ENCODE measurements at regions not wholly inside any gene's neighbourhood (a gene's known extent, or its start where the extent isn't known, plus 50 kb on each side); places are given as distances from the start of the nearest gene placed in this dataset.
"Not testable (repeated sequence)": the region's sequence is repeated elsewhere in the genome, so short reads cannot be mapped to it uniquely, and the experiment has no call there.

DNA sequence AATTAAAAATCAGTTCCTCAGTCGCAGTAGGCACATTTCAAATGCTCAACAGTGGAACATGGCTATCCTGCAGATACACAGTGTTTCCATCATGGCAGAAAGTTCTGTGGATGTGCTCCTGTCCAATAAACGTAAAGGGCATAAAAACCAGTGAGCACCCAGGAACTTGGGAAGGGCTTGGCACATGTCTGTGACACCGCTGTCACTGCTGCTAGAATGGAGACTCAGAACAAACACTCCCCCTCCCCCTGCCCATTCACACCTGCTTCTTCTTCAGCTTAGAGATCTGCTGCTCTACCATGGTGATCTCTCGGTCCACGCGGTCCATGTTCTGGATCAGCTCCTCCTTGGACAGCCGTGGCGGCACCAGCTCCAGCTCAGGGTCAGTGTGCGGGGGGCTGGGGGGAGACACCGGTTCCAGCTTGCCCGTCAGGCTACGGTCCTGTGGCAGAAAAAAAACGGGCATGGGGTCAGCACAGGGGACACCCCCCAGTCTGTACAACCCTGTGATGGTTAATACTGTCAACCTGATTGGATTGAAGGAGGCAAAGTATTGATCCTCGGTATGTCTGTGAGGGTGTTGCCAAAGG lies 94.6 kb downstream of the NCOR2 start:
- DNase-seq = no peak

- DNase-seq = no peak
Observed at GRCh38 chr12:124471828-124472227, 95.6 kb downstream of the NCOR2 start.

DNA sequence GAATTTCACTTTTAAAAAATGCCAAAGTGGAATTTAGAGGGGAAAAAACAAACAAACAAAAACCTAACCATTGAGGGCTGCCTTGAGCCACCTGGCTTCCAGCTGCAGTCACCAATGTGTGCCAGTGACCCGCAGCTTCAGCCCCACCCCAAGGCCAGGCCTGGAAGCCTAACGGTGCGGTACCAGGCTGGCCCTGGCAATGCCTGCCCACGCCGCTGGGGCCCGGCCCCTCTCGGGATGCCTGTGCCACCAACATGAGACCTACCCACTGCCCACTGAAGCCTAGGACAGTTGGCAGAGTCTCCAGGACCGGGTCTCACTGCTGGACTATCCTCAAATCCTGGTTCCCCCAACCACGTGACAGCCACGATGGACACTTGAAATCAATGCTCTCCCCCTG lies 96.6 kb downstream of the NCOR2 start:
- no peak for DNase-seq

DNA sequence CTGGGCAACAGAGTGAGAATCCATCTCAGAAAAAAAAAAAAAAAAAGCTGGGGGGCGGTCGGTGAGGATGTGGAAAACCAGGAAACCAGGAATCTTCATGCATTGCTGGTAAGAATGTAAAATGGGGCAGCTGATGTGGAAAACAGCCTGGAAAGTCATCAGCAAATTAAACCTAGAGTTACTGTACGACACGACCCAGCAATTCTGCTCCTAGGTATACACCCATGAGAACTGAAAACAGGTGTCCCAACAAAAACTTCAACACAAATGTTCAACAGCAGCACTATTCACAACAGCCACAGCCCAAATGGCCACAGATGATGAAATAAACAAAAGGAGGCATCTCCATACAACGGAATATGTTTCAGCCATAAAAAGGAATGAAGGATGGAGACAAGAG lies 97.3 kb downstream of the NCOR2 start:
- DNase-seq = no peak

DNA sequence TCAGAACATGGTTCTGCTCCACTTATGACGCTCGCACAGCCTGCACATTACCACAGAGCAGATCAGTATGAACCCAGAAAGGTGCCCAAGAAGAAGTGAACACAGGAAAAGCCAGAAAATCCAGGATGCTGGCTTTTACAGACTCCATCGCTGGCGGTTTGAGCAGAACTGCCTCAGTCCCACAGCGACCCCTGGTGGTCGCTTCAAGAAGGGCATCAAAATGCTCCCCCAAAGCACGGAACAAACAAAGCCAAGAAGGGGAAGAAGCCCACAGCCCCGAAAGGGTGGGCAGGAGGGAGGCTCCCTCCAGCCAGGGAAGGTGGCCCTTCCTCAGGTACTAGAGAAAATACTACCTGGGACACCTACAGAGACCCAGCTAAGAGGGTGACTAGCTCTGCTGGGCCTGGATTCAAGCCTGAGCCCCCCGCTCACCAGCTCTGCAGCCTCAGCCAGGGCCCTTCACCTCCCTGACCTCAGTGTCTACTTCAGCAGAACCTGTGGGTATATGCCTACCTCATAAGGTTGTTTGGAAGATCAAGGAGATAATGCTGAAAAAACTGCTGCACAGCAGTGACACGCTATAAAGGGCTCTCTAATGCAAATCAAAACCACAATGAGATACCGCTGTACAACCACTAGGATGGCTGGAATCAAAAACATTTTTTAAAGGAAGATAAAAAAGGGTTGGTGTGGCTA lies 98.1 kb downstream of the NCOR2 start:
- no peak for DNase-seq

GRCh38 chr12:124467549-124467948 lies 99.9 kb downstream of the NCOR2 start:
- DNase-seq = not testable (repeated sequence)

DNA sequence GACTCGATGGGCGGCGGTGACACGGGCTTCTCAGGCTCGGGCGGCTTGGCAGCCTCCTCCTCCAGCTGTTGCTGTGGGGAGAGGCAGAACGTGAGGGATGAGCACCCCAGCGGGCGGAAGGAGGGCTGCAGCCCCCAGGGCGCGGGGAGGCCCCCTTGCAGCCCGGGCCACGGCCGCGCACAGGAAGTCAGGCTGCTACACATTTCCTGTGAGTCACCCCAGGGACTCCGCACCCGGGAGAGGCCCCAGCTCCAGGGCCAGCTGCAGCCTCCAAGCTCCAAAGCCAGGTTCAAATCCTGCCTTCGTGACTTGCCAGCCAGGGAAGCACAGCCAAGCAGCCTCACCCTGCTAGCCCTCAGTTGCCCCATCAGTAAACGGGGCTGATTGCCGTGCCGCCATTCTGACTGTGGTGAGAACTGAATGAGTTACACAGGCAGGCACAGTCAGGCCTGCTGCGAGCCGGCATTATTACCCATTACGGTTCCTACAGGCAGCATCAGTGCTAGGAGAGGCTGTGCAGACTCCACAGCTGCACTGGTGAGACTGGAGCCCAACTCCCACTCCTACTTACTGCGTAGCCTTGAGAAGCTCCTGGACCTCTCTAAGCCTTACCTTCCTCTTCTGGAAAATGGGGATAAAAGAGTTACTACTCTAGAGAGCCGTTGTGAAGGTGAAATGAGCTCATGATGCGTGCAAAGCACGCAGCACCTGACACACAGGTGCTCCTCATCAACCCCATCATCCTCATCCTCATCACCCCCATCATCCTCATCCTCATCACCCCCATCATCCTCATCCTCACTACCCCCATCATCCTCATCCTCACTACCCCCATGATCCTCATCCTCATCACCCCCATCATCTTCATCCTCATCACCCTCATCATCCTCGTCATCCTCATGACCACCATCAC lies 100.9 kb downstream of the NCOR2 start:
- no peak for DNase-seq

DNA sequence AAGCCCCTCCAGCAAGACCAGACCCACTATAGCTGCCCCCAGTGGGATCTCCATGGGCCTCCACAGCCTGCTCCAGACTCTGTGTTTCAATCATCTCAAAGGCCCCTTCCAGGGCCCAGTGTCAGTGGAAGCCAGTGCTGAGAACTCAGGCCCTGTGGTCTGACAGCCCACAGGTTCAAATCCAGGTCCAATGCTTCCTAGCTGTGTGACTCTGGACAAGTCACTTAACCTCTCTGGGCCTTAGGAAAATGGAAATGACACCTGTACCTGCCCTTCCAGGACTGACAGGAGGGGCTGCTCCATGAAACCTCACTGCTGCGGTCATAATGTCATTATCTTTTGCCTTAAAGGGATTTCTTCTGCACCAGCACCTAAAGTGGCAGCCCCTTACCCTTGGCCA lies 101.9 kb downstream of the NCOR2 start:
- no peak for DNase-seq

- no peak for DNase-seq
Observed at GRCh38 chr12:124464830-124465229, 102.6 kb downstream of the NCOR2 start.

DNA sequence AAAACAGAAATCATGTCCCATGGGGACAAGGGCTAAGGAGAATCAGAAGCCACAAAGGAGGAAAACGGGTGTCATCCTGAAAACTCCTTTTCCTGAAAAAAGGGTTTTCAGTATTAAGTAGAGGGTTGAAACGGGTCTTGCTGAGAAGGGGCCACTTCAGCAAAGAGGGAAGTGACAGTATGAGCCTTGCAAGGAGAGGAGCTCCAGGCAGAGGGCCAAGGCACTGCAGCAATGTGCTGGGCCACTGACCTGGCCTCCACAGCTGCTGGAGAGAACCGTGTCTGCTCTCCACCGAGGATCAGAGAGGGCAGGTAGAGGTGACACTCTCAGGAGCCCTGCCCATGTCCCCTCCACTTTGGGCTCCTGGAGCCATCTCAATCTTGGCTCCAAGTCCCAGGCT lies 103.3 kb downstream of the NCOR2 start:
- DNase-seq = no peak

DNA sequence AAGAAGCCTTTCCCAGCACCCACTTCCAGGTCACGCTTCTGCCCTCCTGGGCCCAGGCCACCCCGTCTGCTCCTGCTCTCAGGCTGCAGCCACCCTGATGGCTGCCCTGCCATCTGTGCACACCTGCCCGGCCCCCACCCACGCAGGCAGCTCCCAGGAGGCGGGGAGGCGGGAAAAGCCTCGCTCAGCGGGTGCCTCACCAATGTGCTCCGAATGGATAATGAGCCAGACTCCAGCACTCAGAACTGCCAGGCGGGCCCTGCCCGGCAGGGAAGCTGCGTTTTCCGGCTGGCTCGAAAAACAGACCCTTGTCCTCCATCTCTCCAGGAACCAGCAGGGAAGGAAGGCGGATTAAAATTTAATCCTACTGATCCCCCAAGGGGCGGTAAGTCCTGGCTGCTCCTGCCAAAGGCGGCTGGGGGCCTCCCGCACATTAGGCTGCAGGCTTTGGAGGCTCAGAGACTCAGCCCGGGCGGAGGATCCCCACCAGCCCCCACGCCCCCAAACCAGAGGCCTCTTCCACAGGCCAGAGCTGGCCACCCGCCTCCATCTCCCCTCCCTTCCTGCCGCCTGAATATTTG lies 104.0 kb downstream of the NCOR2 start:
- DNase-seq = no peak

GRCh38 chr12:124462750-124463149 lies 104.7 kb downstream of the NCOR2 start:
- no peak for DNase-seq

GRCh38 chr12:124461851-124462623 lies 105.4 kb downstream of the NCOR2 start:
- no peak for DNase-seq

- no peak for DNase-seq
Observed at GRCh38 chr12:124461241-124461673, 106.2 kb downstream of the NCOR2 start.

DNA sequence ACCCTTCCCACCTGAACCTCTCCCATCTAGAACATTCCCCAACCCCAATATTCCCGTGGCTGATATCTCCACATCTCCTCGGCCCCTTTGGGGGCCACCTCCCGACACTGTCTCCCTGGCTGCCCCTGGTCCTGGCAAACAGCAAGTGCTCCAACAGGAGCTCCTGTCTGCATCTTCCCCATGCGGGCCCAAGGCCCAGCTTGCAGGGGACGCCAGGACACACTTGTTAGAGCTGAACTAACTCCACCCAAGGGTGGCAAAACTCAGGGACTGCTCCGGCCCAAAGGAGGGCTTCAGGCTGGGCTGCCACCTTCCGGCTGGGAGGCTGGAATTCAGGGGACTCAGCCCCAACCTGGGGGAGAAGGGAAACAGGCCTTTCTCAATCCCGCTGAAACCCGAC lies 106.6 kb downstream of the NCOR2 start:
- no peak for DNase-seq

DNA sequence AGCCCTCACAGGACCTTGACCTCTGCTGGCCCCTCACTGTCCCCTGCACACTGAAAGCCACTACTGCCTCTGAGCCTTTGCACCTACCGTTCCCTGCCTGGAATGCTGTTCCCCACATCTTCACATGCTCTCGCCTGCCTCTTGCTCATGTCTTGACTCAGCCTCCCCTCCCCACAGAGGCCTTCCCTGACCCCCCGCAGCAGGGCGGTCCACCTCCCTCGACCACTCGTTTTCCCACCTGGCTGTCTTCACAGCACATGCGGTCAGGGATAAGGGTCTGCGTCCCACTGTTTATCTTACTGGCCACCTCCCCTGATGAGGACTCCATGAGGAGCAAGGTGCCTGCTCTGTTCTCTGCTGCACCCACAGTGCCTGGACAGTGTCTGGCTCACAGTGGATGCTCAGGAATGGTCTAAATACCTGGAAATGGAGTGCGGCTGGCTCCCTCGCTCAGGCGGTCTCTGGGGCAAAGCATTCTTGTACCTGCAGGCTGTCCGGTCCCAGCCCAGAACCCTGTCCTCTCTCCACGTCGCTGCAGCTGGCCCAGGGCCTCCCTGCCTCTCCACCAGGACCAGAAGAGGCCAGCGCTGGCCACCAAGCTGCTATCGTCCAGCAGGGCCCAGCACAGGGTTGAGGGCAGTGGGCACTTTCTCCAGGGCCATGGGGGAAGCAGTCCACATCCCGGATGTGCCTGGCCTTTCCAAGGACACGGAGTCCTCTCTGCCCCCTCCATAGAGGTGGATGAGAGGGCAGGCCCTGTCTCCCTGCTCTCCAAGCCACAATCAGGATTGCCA lies 107.4 kb downstream of the NCOR2 start:
- no peak for DNase-seq

DNA sequence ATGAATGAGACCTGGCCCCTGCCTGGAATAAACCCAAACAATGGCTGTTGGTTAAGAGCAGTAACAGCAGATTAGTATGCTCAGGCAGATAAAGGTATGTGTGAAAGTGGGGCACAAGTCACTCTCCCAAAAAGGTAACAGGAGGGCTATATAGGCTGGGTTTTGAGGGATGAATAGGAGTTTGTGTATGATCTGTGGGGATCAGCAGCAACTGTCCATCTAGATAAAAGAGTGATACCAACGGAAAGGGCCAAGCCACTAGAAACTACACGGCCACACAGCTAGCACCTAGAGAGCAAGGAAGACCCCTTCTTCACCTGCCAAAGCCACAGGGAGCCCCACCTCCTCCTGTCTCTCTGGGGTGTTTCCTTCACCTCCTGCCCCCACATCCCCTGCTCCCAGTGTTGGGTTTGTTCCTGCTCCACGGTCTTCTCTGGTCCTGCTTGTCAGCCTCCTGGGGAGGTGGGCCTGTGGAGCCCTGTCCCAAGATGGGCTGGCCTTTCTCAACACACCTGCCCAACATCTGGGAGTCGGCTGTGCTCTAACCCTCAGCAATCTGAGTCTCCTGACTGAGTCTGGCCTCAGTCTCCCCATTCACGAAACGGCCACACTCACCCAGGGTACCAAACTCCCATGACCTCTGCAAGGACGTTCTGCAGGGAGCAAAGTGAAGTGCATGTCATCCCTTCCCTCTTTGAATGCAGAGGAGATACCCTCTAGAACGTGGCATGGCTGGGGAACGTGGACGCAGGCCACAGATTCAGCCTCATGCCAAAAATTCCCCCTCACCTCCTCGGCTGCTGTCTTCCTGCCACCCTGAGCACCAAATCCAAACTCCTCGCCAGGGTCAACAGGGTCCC lies 108.2 kb downstream of the NCOR2 start:
- no peak for DNase-seq

DNA sequence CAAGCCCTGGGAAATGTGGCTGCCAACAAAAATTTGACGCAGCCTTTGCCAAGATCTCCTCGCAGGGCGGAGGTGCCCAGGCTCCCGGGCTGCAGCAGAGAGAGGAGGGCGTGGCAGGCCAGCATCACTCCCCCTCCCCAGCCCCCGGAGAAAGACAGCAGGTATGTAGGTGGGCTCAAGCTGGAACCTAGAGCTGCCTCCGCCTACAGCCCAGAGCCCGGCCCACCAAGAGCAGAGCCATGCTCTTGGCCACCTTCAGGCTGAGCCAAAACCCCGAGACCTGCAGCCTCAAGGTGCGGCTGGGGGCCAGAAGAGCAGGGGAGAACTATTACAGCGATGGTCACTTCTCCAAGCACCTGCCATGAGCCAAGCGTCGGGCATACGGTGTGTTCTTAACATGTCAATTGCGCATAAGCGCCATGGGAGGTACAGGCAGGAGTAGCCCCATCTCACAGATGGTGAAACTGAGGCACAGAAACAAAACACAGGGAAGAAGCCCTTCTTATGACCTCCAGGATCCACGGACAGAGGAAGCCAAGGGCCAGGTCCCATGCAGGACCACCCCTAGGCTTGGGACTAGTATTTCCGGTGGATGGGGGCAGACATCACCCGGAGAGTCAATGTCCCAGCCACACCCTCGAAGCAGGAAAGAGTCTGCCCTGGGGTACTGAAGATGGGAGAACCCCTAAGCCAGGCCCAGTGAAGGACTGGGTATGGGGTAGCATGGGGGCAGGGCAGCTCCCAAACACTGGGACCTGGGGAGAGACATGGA lies 109.0 kb downstream of the NCOR2 start:
- no peak for DNase-seq

- no peak for DNase-seq
Observed at GRCh38 chr12:124457287-124458219, 109.9 kb downstream of the NCOR2 start.
